GM23338 (cell line): ENCODE measurements at regions not wholly inside any gene's neighbourhood (a gene's known extent, or its start where the extent isn't known, plus 50 kb on each side); places are given as distances from the start of the nearest gene placed in this dataset.

ENCODE experiments used
- ATAC-seq: fragments of 200-7000 bp; cut with Tn5 transposase; 3 replicates; pipeline ENCODE4 v1.9.1; 2020
- DNase-seq: peaks from one replicate; pipeline ENCODE4 v3.0.0-alpha.2; 2015; ENCODE audit warnings: low spot score
- H2AFZ ChIP-seq: fragments of 200-600 bp; sonication (generic); 2 replicates; pipeline ENCODE4 v1.8.0; 2016; ENCODE audit warnings: antibody characterized with exemption, mild to moderate bottlenecking, moderate library complexity
- H3F3A ChIP-seq: fragments of 200-600 bp; sonication (generic); replicated peaks from 2 replicates; pipeline ENCODE4 v1.8.0; 2017; ENCODE audit warnings: antibody characterized with exemption, mixed run types, low read depth
- H3K27ac ChIP-seq: fragments of 200-600 bp; sonication (generic); 2 replicates; pipeline ENCODE4 v1.6.1; 2016; ENCODE audit warnings: low read depth
- H3K27me3 ChIP-seq: fragments of 200-600 bp; sonication (generic); 2 replicates; pipeline ENCODE4 v1.8.0; 2016; ENCODE audit warnings: mild to moderate bottlenecking, mixed run types, moderate library complexity; ENCODE audit not compliant: insufficient read depth
- H3K36me3 ChIP-seq: fragments of 200-600 bp; sonication (generic); 2 replicates; pipeline ENCODE4 v1.8.0; 2016; ENCODE audit warnings: mild to moderate bottlenecking; ENCODE audit not compliant: insufficient read depth
- H3K4me1 ChIP-seq: fragments of 200-600 bp; sonication (generic); 2 replicates; pipeline ENCODE4 v1.8.0; 2016; ENCODE audit warnings: mild to moderate bottlenecking, moderate library complexity; ENCODE audit not compliant: insufficient read depth
- H3K4me2 ChIP-seq: fragments of 200-600 bp; sonication (generic); 2 replicates; pipeline ENCODE4 v1.7.1; 2017; ENCODE audit warnings: mixed run types
- H3K4me3 ChIP-seq: fragments of 200-600 bp; sonication (generic); 2 replicates; pipeline ENCODE4 v1.6.1; 2016; ENCODE audit warnings: mixed run types
- H3K79me2 ChIP-seq: fragments of 200-600 bp; sonication (generic); replicated peaks from 2 replicates; pipeline ENCODE4 v1.8.0; 2017; ENCODE audit warnings: mild to moderate bottlenecking; ENCODE audit not compliant: insufficient read depth
- H3K9me2 ChIP-seq: fragments of 200-600 bp; sonication (generic); 2 replicates; pipeline ENCODE4 v1.8.0; 2017; ENCODE audit not compliant: insufficient read depth
- H4K20me1 ChIP-seq: fragments of 200-600 bp; sonication (generic); replicated peaks from 2 replicates; pipeline ENCODE4 v1.8.0; 2017; ENCODE audit warnings: mild to moderate bottlenecking; ENCODE audit not compliant: insufficient read depth
- H3K27ac Mint-ChIP-seq: 2 replicates; pipeline ENCODE4 v1.8.0; 2020; ENCODE audit warnings: inconsistent platforms, mild to moderate bottlenecking, moderate library complexity, mixed read lengths
- H3K27me3 Mint-ChIP-seq: 3 replicates; pipeline ENCODE4 v1.8.0; 2022; ENCODE audit warnings: low read depth, mild to moderate bottlenecking, moderate library complexity, mixed read lengths, inconsistent platforms; ENCODE audit not compliant: insufficient read depth, poor library complexity
- H3K36me3 Mint-ChIP-seq: 3 replicates; pipeline ENCODE4 v1.8.0; 2021; ENCODE audit warnings: low read depth, mild to moderate bottlenecking, inconsistent platforms, moderate library complexity, mixed read lengths
- H3K4me1 Mint-ChIP-seq: 3 replicates; pipeline ENCODE4 v1.8.0; 2020; ENCODE audit warnings: mild to moderate bottlenecking, inconsistent platforms, mixed read lengths
- H3K4me3 Mint-ChIP-seq: 3 replicates; pipeline ENCODE4 v1.8.0; 2021; ENCODE audit warnings: moderate library complexity, mild to moderate bottlenecking, inconsistent platforms, mixed read lengths
- H3K9me3 Mint-ChIP-seq: 3 replicates; pipeline ENCODE4 v1.8.0; 2020; ENCODE audit warnings: moderate library complexity, mild to moderate bottlenecking, inconsistent platforms, mixed read lengths
- CREB1 ChIP-seq: fragments of 250-450 bp; sonication (Bioruptor Pico); IDR thresholded peaks from 2 replicates; pipeline ENCODE4 v1.5.0; 2020; ENCODE audit warnings: low read depth, mild to moderate bottlenecking, moderate library complexity
- CTCF ChIP-seq, 2 experiments: fragments of 200-600 bp in 1 of 2; sonication (generic) in 1 of 2; conservative IDR thresholded peaks; 2 replicates each; pipeline versions ENCODE4 v1.5.1 to v1.6.1; 2016 to 2017; ENCODE audit warnings: antibody characterized with exemption in 2 of 2, low read depth in 2 of 2, mild to moderate bottlenecking in 2 of 2, moderate library complexity in 1 of 2
- ETS1 ChIP-seq: IDR thresholded peaks from 2 replicates; pipeline ENCODE4 v1.6.1; 2016; ENCODE audit warnings: antibody characterized with exemption
- EZH2 ChIP-seq: fragments of 200-600 bp; sonication (generic); IDR thresholded peaks from one replicate; pipeline ENCODE4 v1.8.0; 2017; ENCODE audit warnings: antibody characterized with exemption, mild to moderate bottlenecking, low read depth; ENCODE audit not compliant: unreplicated experiment
- EZH2phosphoT487 ChIP-seq: fragments of 200-600 bp; sonication (generic); IDR thresholded peaks from one replicate; pipeline ENCODE4 v1.8.1; 2018; ENCODE audit warnings: antibody characterized with exemption; ENCODE audit not compliant: unreplicated experiment
- JUNB ChIP-seq: IDR thresholded peaks from one replicate; pipeline ENCODE4 v1.6.1; 2016; ENCODE audit warnings: antibody characterized with exemption; ENCODE audit not compliant: unreplicated experiment
- NANOG ChIP-seq: IDR thresholded peaks from 2 replicates; pipeline ENCODE4 v1.6.1; 2016; ENCODE audit warnings: antibody characterized with exemption, borderline replicate concordance
- POLR2AphosphoS5 ChIP-seq: IDR thresholded peaks from 2 replicates; pipeline ENCODE4 v1.6.1; 2016; ENCODE audit warnings: antibody characterized with exemption, low read depth
- REST ChIP-seq: IDR thresholded peaks from one replicate; pipeline ENCODE4 v1.6.1; 2018; ENCODE audit warnings: antibody characterized with exemption; ENCODE audit not compliant: unreplicated experiment
- STAT1 ChIP-seq: IDR thresholded peaks from one replicate; pipeline ENCODE4 v1.6.1; 2016; ENCODE audit warnings: antibody characterized with exemption; ENCODE audit not compliant: unreplicated experiment
- ZNF114 ChIP-seq: fragments of 250-450 bp; sonication (Bioruptor Pico); IDR thresholded peaks from 2 replicates; pipeline ENCODE4 v1.5.0; 2020; ENCODE audit warnings: mild to moderate bottlenecking, moderate library complexity
- ZNF331 ChIP-seq: fragments of 250-450 bp; sonication (Bioruptor Pico); IDR thresholded peaks from 2 replicates; pipeline ENCODE4 v1.5.0; 2020; ENCODE audit warnings: low read depth, mild to moderate bottlenecking, moderate library complexity
- ZNF462 ChIP-seq: fragments of 250-450 bp; sonication (Bioruptor Pico); IDR thresholded peaks from 2 replicates; pipeline ENCODE4 v1.5.0; 2020; ENCODE audit warnings: mild to moderate bottlenecking, moderate library complexity

GRCh38 chr9:22838266-22838665 lies 391.6 kb downstream of the DMRTA1 start:
- no peaks in the 10 kb centered on the region for H3K79me2 ChIP-seq
- H3F3A ChIP-seq, result no peaks in the 10 kb centered on the region
- Mint-ChIP-seq H3K4me1 (peaks cover 3% of the 10 kb centered on the region; the same call in 1 of the 3 replicates), H3K9me3 (peaks cover 6% of the 10 kb centered on the region; the same call in 1 of the 3 replicates), H3K36me3 (no peaks in the 10 kb centered on the region), H3K4me3 (no peak overlapping the region), H3K27me3 (no peaks in the 10 kb centered on the region), H3K27ac (no peak overlapping the region)
- H4K20me1 ChIP-seq, result no peaks in the 10 kb centered on the region
- H3K4me1 ChIP-seq, result no peaks in the 10 kb centered on the region
- no peaks in the 10 kb centered on the region for H3K36me3 ChIP-seq
- H3K27ac ChIP-seq, result no peak overlapping the region
- H3K4me2 ChIP-seq, result no peak overlapping the region
- no peak overlapping the region for H2AFZ ChIP-seq
- ATAC-seq, result no peak
- no peak for DNase-seq
- TF ChIP-seq CTCF (conservative IDR thresholded peaks at IDR 0.05; ENCODE audit: low read depth in 2 of 2), result no peak
- TF ChIP-seq NANOG, result no peak
- no peak for TF ChIP-seq CREB1
- TF ChIP-seq STAT1, result no peak
- TF ChIP-seq ZNF331 (CRISPR knock-in tag), result no peak
- TF ChIP-seq ETS1, result no peak
- TF ChIP-seq EZH2, result no peak
- TF ChIP-seq POLR2AphosphoS5, result no peak
- no peak for TF ChIP-seq JUNB
- TF ChIP-seq REST, result no peak
- no peak for TF ChIP-seq ZNF462 (CRISPR knock-in tag)
- TF ChIP-seq EZH2phosphoT487, result no peak
- TF ChIP-seq ZNF114 (CRISPR knock-in tag), result no peak
- 0 out of 2 replicates have a peak, but pooled peaks cover 5% of the 10 kb centered on the region for H3K9me2 ChIP-seq
- no peaks in the 10 kb centered on the region for H3K27me3 ChIP-seq
- H3K4me3 ChIP-seq, result no peak overlapping the region
